ENCODE measurements at regions not wholly inside any gene's neighbourhood (a gene's known extent, or its start where the extent isn't known, plus 50 kb on each side); places are given as distances from the start of the nearest gene placed in this dataset.
"Not testable (repeated sequence)": the region's sequence is repeated elsewhere in the genome, so short reads cannot be mapped to it uniquely, and the experiment has no call there.

DNA sequence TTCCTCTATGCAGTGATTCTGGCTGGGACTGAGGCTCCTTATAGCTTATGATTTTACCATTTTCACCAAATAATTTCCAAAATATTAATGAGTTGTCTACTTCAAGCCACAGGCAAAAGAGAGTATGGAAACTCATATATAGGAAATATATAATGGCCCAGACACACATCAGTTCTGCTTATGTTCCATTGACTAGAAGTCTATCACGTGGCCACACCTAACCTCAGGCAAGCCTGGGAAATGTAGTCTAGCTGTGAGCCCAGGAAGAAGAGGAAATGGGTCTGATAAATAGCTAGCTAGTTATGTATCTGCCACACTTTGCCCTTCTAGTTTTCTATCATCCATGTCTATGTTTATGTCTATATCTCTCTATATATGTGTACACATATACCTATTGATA is 195.1 kb downstream of the OTOL1 start:
- no peaks in the 10 kb centered on the region for H3K36me3 ChIP-seq (replicated peaks; ENCODE audit: control insufficient read depth, insufficient read depth, low read length)
- no peak for DNase-seq
- H3K27me3 ChIP-seq (ENCODE audit: control insufficient read depth, insufficient read depth, low read length) = no peaks in the 10 kb centered on the region
- H3K4me3 ChIP-seq (ENCODE audit: insufficient read depth, low read depth, low read length) = no peak overlapping the region

GRCh38 chr3:161694682-161695564 is 198.3 kb downstream of the OTOL1 start:
- no peak overlapping the region for H3K4me3 ChIP-seq (ENCODE audit: insufficient read depth, low read depth, low read length)
- DNase-seq = no peak
- no peaks in the 10 kb centered on the region for H3K27me3 ChIP-seq (ENCODE audit: control insufficient read depth, insufficient read depth, low read length)
- H3K36me3 ChIP-seq (replicated peaks; ENCODE audit: control insufficient read depth, insufficient read depth, low read length) = no peaks in the 10 kb centered on the region

DNA sequence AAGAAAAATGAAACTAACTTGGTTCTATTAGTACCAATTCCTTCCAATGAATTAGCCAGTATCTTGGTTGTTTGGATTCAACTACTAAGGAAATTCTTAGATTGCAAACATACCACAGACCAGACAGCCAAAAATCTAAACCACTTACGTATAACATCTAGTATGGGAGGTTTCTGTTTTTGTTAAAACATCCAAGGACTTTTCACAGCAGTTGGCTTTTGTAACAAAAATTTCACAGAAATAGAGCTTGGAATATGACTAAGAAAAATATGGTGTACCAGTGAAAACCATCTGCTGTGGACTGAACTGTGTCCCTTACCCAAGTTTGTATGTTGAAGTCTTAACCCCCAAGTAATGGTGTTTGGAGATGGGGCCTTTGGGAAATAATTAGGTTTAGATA is 199.2 kb downstream of the OTOL1 start:
- H3K4me3 ChIP-seq (ENCODE audit: insufficient read depth, low read depth, low read length) = no peak overlapping the region
- H3K27me3 ChIP-seq (ENCODE audit: control insufficient read depth, insufficient read depth, low read length) = no peaks in the 10 kb centered on the region
- no peak for DNase-seq
- no peaks in the 10 kb centered on the region for H3K36me3 ChIP-seq (replicated peaks; ENCODE audit: control insufficient read depth, insufficient read depth, low read length)

DNA sequence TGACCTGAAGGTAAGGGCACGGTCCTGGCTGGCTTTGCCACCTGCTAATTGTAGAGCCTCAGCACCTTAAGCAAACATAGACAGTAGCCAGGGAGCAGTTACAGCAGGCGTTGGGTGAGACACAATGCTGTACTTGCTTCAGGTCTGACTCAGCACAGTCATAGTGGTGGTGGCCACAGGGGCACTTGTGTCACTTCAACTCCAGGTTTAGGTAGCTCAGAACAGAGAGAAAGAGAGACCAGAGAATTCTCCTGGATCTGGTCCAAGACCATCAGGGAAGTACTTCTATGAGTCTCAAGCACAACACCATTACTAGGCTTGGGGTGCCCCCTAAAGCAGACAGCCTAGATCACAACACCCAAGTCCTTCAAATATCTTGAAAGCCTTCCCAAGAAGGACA is 204.4 kb downstream of the OTOL1 start:
- no peak overlapping the region for H3K4me3 ChIP-seq (ENCODE audit: insufficient read depth, low read depth, low read length)
- H3K27me3 ChIP-seq (ENCODE audit: control insufficient read depth, insufficient read depth, low read length) = no peaks in the 10 kb centered on the region
- DNase-seq = peak; percentile 4
- no peaks in the 10 kb centered on the region for H3K36me3 ChIP-seq (replicated peaks; ENCODE audit: control insufficient read depth, insufficient read depth, low read length)

GRCh38 chr3:161707253-161707652 is 210.6 kb downstream of the OTOL1 start:
- not testable (repeated sequence) for H3K4me3 ChIP-seq (ENCODE audit: insufficient read depth, low read depth, low read length); H3K36me3 ChIP-seq (replicated peaks; ENCODE audit: control insufficient read depth, insufficient read depth, low read length); H3K27me3 ChIP-seq (ENCODE audit: control insufficient read depth, insufficient read depth, low read length); DNase-seq

- no peaks in the 10 kb centered on the region for H3K27me3 ChIP-seq (ENCODE audit: control insufficient read depth, insufficient read depth, low read length)
- no peaks in the 10 kb centered on the region for H3K36me3 ChIP-seq (replicated peaks; ENCODE audit: control insufficient read depth, insufficient read depth, low read length)
- H3K4me3 ChIP-seq (ENCODE audit: insufficient read depth, low read depth, low read length) = no peak overlapping the region
- DNase-seq = no peak
These were observed 217.1 kb downstream of the OTOL1 start for GRCh38 chr3:161713731-161714130.

DNA sequence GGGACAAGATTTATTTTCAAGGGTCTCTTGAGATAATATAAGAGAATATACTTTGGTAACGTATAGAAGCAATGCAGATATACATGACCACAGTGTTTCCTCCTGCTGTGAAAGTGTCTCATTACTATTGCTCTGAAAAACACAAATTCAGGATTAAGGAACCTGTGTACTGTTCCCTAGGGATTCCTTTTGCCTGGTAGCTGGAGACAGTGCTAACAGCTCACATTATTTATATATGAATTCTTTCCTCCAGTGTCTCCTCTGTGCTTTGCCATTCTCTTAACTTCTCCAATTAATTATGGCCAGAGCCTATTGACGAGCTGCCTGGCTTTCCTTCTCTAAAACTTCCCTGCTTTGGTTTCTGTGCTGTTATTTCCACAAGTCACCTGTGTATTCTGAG is 235.4 kb downstream of the OTOL1 start:
- no peak for DNase-seq
- H3K36me3 ChIP-seq (replicated peaks; ENCODE audit: control insufficient read depth, insufficient read depth, low read length) = no peaks in the 10 kb centered on the region
- no peak overlapping the region for H3K4me3 ChIP-seq (ENCODE audit: insufficient read depth, low read depth, low read length)
- H3K27me3 ChIP-seq (ENCODE audit: control insufficient read depth, insufficient read depth, low read length) = no peaks in the 10 kb centered on the region

- no peaks in the 10 kb centered on the region for H3K36me3 ChIP-seq (replicated peaks; ENCODE audit: control insufficient read depth, insufficient read depth, low read length)
- no peak overlapping the region for H3K4me3 ChIP-seq (ENCODE audit: insufficient read depth, low read depth, low read length)
- no peak for DNase-seq
- no peaks in the 10 kb centered on the region for H3K27me3 ChIP-seq (ENCODE audit: control insufficient read depth, insufficient read depth, low read length)
These were observed 240.6 kb downstream of the OTOL1 start for GRCh38 chr3:161737171-161737570.

- Histone ChIP-seq H3K36me3 (replicated peaks; ENCODE audit: control insufficient read depth, insufficient read depth, low read length) (no peaks in the 10 kb centered on the region), H3K27me3 (ENCODE audit: control insufficient read depth, insufficient read depth, low read length) (no peaks in the 10 kb centered on the region), H3K4me3 (ENCODE audit: insufficient read depth, low read depth, low read length) (no peak overlapping the region)
- no peak for DNase-seq
These were observed 243.8 kb downstream of the OTOL1 start for GRCh38 chr3:161740421-161740820.

GRCh38 chr3:161744366-161744765 is 247.8 kb downstream of the OTOL1 start:
- no peak overlapping the region for H3K4me3 ChIP-seq (ENCODE audit: insufficient read depth, low read depth, low read length)

DNA sequence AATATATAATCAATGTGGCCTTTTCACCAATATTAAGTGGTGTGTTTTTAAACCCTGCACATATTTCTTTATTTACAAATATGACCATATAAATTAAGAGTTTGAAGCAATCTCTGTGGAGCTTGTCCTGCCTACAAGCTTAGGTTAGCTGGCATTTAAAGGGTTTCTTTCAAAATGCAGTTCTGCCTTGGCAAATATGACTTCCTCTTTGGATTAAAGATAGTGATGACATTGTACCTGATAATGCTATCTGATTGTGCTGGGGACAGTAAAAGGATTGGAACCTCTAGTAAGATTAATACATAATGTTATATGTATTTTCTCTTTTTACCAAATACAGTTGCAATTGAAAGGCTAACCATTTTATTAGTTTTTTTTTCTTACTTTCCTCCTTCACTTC is 249.1 kb downstream of the OTOL1 start:
- DNase-seq = no peak
- Histone ChIP-seq H3K36me3 (replicated peaks; ENCODE audit: control insufficient read depth, insufficient read depth, low read length) (no peaks in the 10 kb centered on the region), H3K4me3 (ENCODE audit: insufficient read depth, low read depth, low read length) (no peak overlapping the region), H3K27me3 (ENCODE audit: control insufficient read depth, insufficient read depth, low read length) (no peaks in the 10 kb centered on the region)

More at GRCh38 chr3:161744366-161744765, 247.8 kb downstream of the OTOL1 start:
- H3K36me3 ChIP-seq (replicated peaks; ENCODE audit: control insufficient read depth, insufficient read depth, low read length) = no peaks in the 10 kb centered on the region
- no peak for DNase-seq
- no peaks in the 10 kb centered on the region for H3K27me3 ChIP-seq (ENCODE audit: control insufficient read depth, insufficient read depth, low read length)

DNA sequence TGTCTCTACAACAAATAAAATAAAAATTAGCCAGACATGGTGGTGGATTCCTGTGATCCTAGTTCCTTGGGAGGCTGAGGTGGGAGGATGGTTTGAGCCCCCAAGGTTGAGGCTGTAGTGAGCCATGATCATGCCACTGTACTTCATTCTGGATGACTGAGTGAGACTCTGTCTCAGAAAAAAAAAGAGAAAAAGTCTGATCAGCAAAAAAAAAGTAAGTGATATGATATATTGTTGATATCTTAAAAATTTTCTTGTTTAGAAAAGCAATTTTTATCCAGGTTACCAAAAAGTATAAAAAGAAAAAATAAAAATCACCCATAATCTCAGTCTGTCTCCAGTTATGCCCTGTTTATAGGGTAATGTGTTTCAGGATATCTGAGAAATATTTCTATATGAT is 251.4 kb downstream of the OTOL1 start:
- Histone ChIP-seq H3K4me3 (ENCODE audit: insufficient read depth, low read depth, low read length) (no peak overlapping the region), H3K36me3 (replicated peaks; ENCODE audit: control insufficient read depth, insufficient read depth, low read length) (no peaks in the 10 kb centered on the region), H3K27me3 (ENCODE audit: control insufficient read depth, insufficient read depth, low read length) (no peaks in the 10 kb centered on the region)
- DNase-seq = no peak

- no peak overlapping the region for H3K4me3 ChIP-seq (ENCODE audit: insufficient read depth, low read depth, low read length)
- H3K27me3 ChIP-seq (ENCODE audit: control insufficient read depth, insufficient read depth, low read length) = no peaks in the 10 kb centered on the region
- no peaks in the 10 kb centered on the region for H3K36me3 ChIP-seq (replicated peaks; ENCODE audit: control insufficient read depth, insufficient read depth, low read length)
- DNase-seq = no peak
These were observed 257.9 kb downstream of the OTOL1 start for GRCh38 chr3:161754420-161755053.

- Histone ChIP-seq H3K27me3 (ENCODE audit: control insufficient read depth, insufficient read depth, low read length) (no peaks in the 10 kb centered on the region), H3K4me3 (ENCODE audit: insufficient read depth, low read depth, low read length) (no peak overlapping the region), H3K36me3 (replicated peaks; ENCODE audit: control insufficient read depth, insufficient read depth, low read length) (no peaks in the 10 kb centered on the region)
- DNase-seq = no peak
These were observed 262.8 kb downstream of the OTOL1 start for GRCh38 chr3:161759444-161759843.

DNA sequence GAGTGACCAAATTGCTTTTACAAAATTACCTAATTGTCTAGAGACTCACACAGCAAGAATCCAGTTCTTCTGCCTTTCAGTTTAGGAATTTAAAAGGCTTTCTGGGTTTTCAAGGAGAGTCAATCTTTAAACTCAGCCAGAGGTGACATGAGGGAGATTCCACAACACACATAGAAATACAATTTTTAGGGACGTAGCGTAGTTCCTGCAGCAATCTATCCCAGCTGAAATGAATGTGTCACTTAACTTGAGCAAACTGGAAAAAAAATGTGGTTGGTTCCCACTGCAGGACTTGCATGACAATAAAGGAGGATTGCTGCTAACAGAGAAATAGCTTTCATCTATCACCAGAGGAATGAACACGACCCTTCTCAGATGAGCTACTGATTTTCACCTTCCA is 269.7 kb downstream of the OTOL1 start:
- Histone ChIP-seq H3K36me3 (replicated peaks; ENCODE audit: control insufficient read depth, insufficient read depth, low read length) (no peaks in the 10 kb centered on the region), H3K27me3 (ENCODE audit: control insufficient read depth, insufficient read depth, low read length) (no peaks in the 10 kb centered on the region), H3K4me3 (ENCODE audit: insufficient read depth, low read depth, low read length) (no peak overlapping the region)
- no peak for DNase-seq
